GM12875 (cell line): ENCODE measurements at regions not wholly inside any gene's neighbourhood (a gene's known extent, or its start where the extent isn't known, plus 50 kb on each side); places are given as distances from the start of the nearest gene placed in this dataset.
"Not testable (repeated sequence)": the region's sequence is repeated elsewhere in the genome, so short reads cannot be mapped to it uniquely, and the experiment has no call there.

Experiments
- H3K4me3 ChIP-seq: one replicate; pipeline ENCODE4 v1.5.1; 2011; ENCODE audit warnings: low read depth, low read length, control low read depth
- CTCF ChIP-seq: IDR thresholded peaks from 2 replicates; pipeline ENCODE4 v1.5.1; 2011; ENCODE audit warnings: low read depth, mild to moderate bottlenecking, control low read depth, inconsistent platforms, low read length, moderate library complexity, borderline replicate concordance; ENCODE audit not compliant: insufficient read depth

GRCh38 chr15:62320259-62320658, 155.2 kb upstream of the C2CD4B start:
- no peak for TF ChIP-seq CTCF
- H3K4me3 ChIP-seq, result no peak overlapping the region

GRCh38 chr15:62323353-62323890, 158.3 kb upstream of the C2CD4B start:
- TF ChIP-seq CTCF, result no peak
- H3K4me3 ChIP-seq, result no peak overlapping the region

GRCh38 chr15:62324382-62324781, 159.3 kb upstream of the C2CD4B start:
- no peak overlapping the region for H3K4me3 ChIP-seq
- no peak for TF ChIP-seq CTCF

- TF ChIP-seq CTCF, result no peak
- no peak overlapping the region for H3K4me3 ChIP-seq
Observed at GRCh38 chr15:62325597-62325996, 160.5 kb upstream of the C2CD4B start.

- H3K4me3 ChIP-seq, result no peak overlapping the region
- no peak for TF ChIP-seq CTCF
Observed at GRCh38 chr15:62326460-62327011, 161.5 kb upstream of the C2CD4B start.

- TF ChIP-seq CTCF, result no peak
- no peak overlapping the region for H3K4me3 ChIP-seq
Observed at GRCh38 chr15:62327406-62327805, 162.3 kb upstream of the C2CD4B start.

GRCh38 chr15:62332472-62332871, 167.4 kb upstream of the C2CD4B start:
- H3K4me3 ChIP-seq, result not testable (repeated sequence)
